ENCODE measurements at regions not wholly inside any gene's neighbourhood (a gene's known extent, or its start where the extent isn't known, plus 50 kb on each side); places are given as distances from the start of the nearest gene placed in this dataset.
A peak's percentile ranks its signal among the peaks of the same experiment; 100 is the strongest.

GRCh38 chr11:22473586-22473985 is 135.4 kb downstream of the SLC17A6 start (continued):
- TF ChIP-seq, protein P1, sequence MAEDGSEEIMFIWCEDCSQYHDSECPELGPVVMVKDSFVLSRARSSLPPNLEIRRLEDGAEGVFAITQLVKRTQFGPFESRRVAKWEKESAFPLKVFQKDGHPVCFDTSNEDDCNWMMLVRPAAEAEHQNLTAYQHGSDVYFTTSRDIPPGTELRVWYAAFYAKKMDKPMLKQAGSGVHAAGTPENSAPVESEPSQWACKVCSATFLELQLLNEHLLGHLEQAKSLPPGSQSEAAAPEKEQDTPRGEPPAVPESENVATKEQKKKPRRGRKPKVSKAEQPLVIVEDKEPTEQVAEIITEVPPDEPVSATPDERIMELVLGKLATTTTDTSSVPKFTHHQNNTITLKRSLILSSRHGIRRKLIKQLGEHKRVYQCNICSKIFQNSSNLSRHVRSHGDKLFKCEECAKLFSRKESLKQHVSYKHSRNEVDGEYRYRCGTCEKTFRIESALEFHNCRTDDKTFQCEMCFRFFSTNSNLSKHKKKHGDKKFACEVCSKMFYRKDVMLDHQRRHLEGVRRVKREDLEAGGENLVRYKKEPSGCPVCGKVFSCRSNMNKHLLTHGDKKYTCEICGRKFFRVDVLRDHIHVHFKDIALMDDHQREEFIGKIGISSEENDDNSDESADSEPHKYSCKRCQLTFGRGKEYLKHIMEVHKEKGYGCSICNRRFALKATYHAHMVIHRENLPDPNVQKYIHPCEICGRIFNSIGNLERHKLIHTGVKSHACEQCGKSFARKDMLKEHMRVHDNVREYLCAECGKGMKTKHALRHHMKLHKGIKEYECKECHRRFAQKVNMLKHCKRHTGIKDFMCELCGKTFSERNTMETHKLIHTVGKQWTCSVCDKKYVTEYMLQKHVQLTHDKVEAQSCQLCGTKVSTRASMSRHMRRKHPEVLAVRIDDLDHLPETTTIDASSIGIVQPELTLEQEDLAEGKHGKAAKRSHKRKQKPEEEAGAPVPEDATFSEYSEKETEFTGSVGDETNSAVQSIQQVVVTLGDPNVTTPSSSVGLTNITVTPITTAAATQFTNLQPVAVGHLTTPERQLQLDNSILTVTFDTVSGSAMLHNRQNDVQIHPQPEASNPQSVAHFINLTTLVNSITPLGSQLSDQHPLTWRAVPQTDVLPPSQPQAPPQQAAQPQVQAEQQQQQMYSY (CRISPR knock-in tag; IDR thresholded peaks at IDR 0.05), result no peak

DNA sequence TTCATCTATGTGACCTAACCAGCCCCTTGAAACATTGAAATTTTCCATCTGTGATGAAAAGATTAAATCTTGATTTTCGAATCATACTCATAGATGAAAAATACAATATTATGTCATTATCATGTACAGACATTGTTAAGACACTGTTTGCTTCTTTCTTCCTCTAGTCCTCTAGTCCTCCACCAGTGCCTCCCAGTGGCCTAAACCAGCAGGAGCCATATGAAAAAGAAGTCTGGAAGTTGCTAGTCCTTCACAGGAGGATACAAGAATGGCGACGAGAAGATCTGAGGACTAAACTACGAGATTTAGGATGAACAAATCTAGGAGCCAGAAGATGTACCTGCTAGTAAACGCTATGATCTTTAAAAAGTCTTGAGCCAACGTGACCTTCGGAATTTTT is 134.1 kb downstream of the SLC17A6 start:
- Histone ChIP-seq H3K9ac (ENCODE audit: control insufficient read depth, insufficient read depth, low read length) (no peak overlapping the region), H3K27me3 (replicated peaks in 1 of 2; ENCODE audit: control insufficient read depth in 2 of 2, insufficient read depth in 2 of 2, low read length in 1 of 2) (no peaks in the 10 kb centered on the region), H2AFZ (ENCODE audit: control insufficient read depth, low read depth, low read length) (no peak overlapping the region), H3K79me2 (ENCODE audit: control insufficient read depth, insufficient read depth, low read length) (no peaks in the 10 kb centered on the region), H3K27ac (ENCODE audit: control insufficient read depth, insufficient read depth) (no peak overlapping the region), H3K4me1 (ENCODE audit: control insufficient read depth, insufficient read depth, low read length) (no peaks in the 10 kb centered on the region), H3K4me2 (ENCODE audit: control insufficient read depth, insufficient read depth) (no peak overlapping the region), H3K9me3 (replicated peaks; ENCODE audit: control insufficient read depth, insufficient read depth, low read length) (no peaks in the 10 kb centered on the region), H4K20me1 (ENCODE audit: control insufficient read depth, insufficient read depth) (no peaks in the 10 kb centered on the region), H3K4me3 (no peak overlapping the region), H3K36me3 (ENCODE audit: control insufficient read depth in 2 of 2, insufficient read depth in 2 of 2, low read length in 1 of 2) (no peaks in the 10 kb centered on the region)
- 20% methylated on average over 7 of the region's 7 CpGs for WGBS (ENCODE audit: insufficient coverage, insufficient replicate concordance, low lambda C conversion rate, missing lambda C conversion rate)
- ChIA-PET POLR2A (no interaction called here), RAD21 (ENCODE audit: unreplicated experiment) (no interaction called here), SMC1A (ENCODE audit: uncharacterized antibody, unreplicated experiment) (no interaction called here), CTCF (no interaction called here)
- BruUV-seq (replicated peaks), result no TSS peak
- intact Hi-C loops (cut with micrococcal nuclease; ENCODE audit: unreplicated experiment) (no loop called here), in situ Hi-C loops (cut with MboI) (no loop called here)
- DNase-seq (ENCODE audit: low read depth, low spot score) (no peak), ATAC-seq (no peak), FAIRE-seq (no peak)
- TF ChIP-seq CTCF (IDR thresholded peaks at IDR 0.05 in 2 of 3, conservative IDR thresholded peaks at IDR 0.05 in 1 of 3; ENCODE audit: control insufficient read depth in 2 of 3, extremely low read depth in 1 of 3, insufficient read depth in 1 of 3, low read depth in 3 of 3, low read length in 3 of 3), result 0 out of 6 replicates have a peak, but pooled peaks of 2 of the 3 experiments have one; percentile 2
- TF ChIP-seq EZH2 (IDR thresholded peaks at IDR 0.05; ENCODE audit: borderline replicate concordance, control insufficient read depth, low read depth, low read length), result no peak
